ENCODE measurements at regions not wholly inside any gene's neighbourhood (a gene's known extent, or its start where the extent isn't known, plus 50 kb on each side); places are given as distances from the start of the nearest gene placed in this dataset.

DNA sequence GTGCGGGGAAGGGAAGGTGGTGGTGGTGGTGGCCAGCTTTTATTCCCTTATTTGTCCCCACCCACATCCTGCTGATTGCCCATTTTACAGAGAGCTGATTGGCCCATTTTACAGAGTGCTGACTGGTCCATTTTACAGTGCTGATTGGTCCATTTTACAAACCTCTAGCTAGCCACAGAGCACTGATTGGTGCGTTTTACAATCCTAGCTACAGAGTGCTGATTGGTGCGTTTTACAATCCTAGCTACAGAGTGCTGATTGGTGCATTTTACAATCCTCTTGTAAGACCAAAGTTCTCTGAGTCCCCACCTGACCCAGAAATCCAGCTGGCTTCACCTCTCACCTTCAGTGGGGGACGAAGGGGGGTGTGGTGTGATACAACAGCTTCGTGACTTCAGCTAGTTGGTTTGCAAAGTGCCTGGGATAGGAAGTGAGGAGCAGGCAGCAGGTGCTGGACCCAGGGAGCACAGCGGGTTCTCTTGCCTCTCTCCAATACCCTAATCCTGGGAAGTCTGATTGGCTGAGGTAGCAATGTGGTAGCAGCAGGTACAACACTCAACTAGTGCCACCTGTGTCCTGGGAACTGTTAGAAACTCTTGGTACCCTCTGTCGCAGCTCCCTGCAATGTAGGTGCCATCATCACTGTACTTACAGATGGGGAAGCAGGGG is 92.1 kb downstream of the BARX1 start:
- Histone ChIP-seq H4K20me1 (ENCODE audit: insufficient read depth) (no peaks in the 10 kb centered on the region), H3K36me3 (ENCODE audit: low read depth) (no peaks in the 10 kb centered on the region), H3F3A (ENCODE audit: insufficient read depth, low read depth) (no peaks in the 10 kb centered on the region), H3K27ac (no peak overlapping the region), H2AFZ (no peak overlapping the region), H3K9me2 (ENCODE audit: insufficient read depth) (no peaks in the 10 kb centered on the region), H3K4me1 (replicated peaks; ENCODE audit: insufficient read depth) (no peaks in the 10 kb centered on the region), H3K79me2 (ENCODE audit: low read depth) (no peaks in the 10 kb centered on the region), H3K4me2 (no peak overlapping the region), H3K4me3 (no peak overlapping the region), H3K9me3 (ENCODE audit: insufficient read depth, low read depth) (no peaks in the 10 kb centered on the region), H3K27me3 (ENCODE audit: insufficient read depth, low read depth) (peaks cover 92% of the 10 kb centered on the region)
- no peak for DNase-seq
- CTCF ChIA-PET, result interaction anchor here (0.5 kb wide), 1 partner anchor 404 kb away, joined by 7 read pairs; no protein-coding TSS in a partner anchor
- BruUV-seq (replicated peaks), result no TSS peak
- intact Hi-C loops (cut with micrococcal nuclease; ENCODE audit: unreplicated experiment), result no loop called here
- POLR2A ChIA-PET (ENCODE audit: unreplicated experiment), result no interaction called here
- TF ChIP-seq, protein P1, sequence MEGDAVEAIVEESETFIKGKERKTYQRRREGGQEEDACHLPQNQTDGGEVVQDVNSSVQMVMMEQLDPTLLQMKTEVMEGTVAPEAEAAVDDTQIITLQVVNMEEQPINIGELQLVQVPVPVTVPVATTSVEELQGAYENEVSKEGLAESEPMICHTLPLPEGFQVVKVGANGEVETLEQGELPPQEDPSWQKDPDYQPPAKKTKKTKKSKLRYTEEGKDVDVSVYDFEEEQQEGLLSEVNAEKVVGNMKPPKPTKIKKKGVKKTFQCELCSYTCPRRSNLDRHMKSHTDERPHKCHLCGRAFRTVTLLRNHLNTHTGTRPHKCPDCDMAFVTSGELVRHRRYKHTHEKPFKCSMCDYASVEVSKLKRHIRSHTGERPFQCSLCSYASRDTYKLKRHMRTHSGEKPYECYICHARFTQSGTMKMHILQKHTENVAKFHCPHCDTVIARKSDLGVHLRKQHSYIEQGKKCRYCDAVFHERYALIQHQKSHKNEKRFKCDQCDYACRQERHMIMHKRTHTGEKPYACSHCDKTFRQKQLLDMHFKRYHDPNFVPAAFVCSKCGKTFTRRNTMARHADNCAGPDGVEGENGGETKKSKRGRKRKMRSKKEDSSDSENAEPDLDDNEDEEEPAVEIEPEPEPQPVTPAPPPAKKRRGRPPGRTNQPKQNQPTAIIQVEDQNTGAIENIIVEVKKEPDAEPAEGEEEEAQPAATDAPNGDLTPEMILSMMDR (conservative IDR thresholded peaks at IDR 0.05), result no peak
- no peak for TF ChIP-seq EZH2 (IDR thresholded peaks at IDR 0.05; ENCODE audit: low read depth)

GRCh38 chr9:93861736-93862358 is 93.3 kb downstream of the BARX1 start:
- Histone ChIP-seq H3K36me3 (ENCODE audit: low read depth) (no peaks in the 10 kb centered on the region), H3K27me3 (ENCODE audit: insufficient read depth, low read depth) (peaks cover 91% of the 10 kb centered on the region), H3K4me3 (no peak overlapping the region), H4K20me1 (ENCODE audit: insufficient read depth) (no peaks in the 10 kb centered on the region), H3K9me3 (ENCODE audit: insufficient read depth, low read depth) (no peaks in the 10 kb centered on the region), H2AFZ (no peak overlapping the region), H3K4me1 (replicated peaks; ENCODE audit: insufficient read depth) (no peaks in the 10 kb centered on the region), H3K27ac (no peak overlapping the region), H3K79me2 (ENCODE audit: low read depth) (no peaks in the 10 kb centered on the region), H3K9me2 (ENCODE audit: insufficient read depth) (no peaks in the 10 kb centered on the region), H3F3A (ENCODE audit: insufficient read depth, low read depth) (no peaks in the 10 kb centered on the region), H3K4me2 (no peak overlapping the region)
- ChIA-PET CTCF (no interaction called here), POLR2A (ENCODE audit: unreplicated experiment) (no interaction called here)
- TF ChIP-seq EZH2 (IDR thresholded peaks at IDR 0.05; ENCODE audit: low read depth), result no peak
- TF ChIP-seq, protein P1 (conservative IDR thresholded peaks at IDR 0.05), result no peak
- intact Hi-C loops (cut with micrococcal nuclease; ENCODE audit: unreplicated experiment), result no loop called here
- no peak for DNase-seq
- no TSS peak for BruUV-seq (replicated peaks)

GRCh38 chr9:93860694-93861658 is 94.2 kb downstream of the BARX1 start:
- Histone ChIP-seq H3K27me3 (ENCODE audit: insufficient read depth, low read depth) (peaks cover 90% of the 10 kb centered on the region), H3K27ac (no peak overlapping the region), H3K9me2 (ENCODE audit: insufficient read depth) (no peaks in the 10 kb centered on the region), H2AFZ (no peak overlapping the region), H3K9me3 (ENCODE audit: insufficient read depth, low read depth) (no peaks in the 10 kb centered on the region), H3K4me2 (no peak overlapping the region), H3K36me3 (ENCODE audit: low read depth) (no peaks in the 10 kb centered on the region), H3K4me3 (no peak overlapping the region), H3K4me1 (replicated peaks; ENCODE audit: insufficient read depth) (no peaks in the 10 kb centered on the region), H4K20me1 (ENCODE audit: insufficient read depth) (no peaks in the 10 kb centered on the region), H3F3A (ENCODE audit: insufficient read depth, low read depth) (no peaks in the 10 kb centered on the region), H3K79me2 (ENCODE audit: low read depth) (no peaks in the 10 kb centered on the region)
- no TSS peak for BruUV-seq (replicated peaks)
- DNase-seq, result no peak
- intact Hi-C loops (cut with micrococcal nuclease; ENCODE audit: unreplicated experiment), result no loop called here
- ChIA-PET CTCF (no interaction called here), POLR2A (ENCODE audit: unreplicated experiment) (no interaction called here)
- TF ChIP-seq EZH2 (IDR thresholded peaks at IDR 0.05; ENCODE audit: low read depth), result no peak
- TF ChIP-seq, protein P1 (conservative IDR thresholded peaks at IDR 0.05), result no peak
